T-helper 2 cell (primary cell): ENCODE measurements at regions not wholly inside any gene's neighbourhood (a gene's known extent, or its start where the extent isn't known, plus 50 kb on each side); places are given as distances from the start of the nearest gene placed in this dataset.

Source experiments
- DNase-seq, 5 experiments: peaks; one replicate each; pipeline versions ENCODE4 v3.0.0 to v3.0.0-alpha.2; 2012 to 2022

GRCh38 chr12:89256060-89256459, 96.2 kb downstream of the DUSP6 start:
- DNase-seq = no peak

- DNase-seq = no peak
Measured at GRCh38 chr12:89253488-89253887, 98.8 kb downstream of the DUSP6 start.

DNA sequence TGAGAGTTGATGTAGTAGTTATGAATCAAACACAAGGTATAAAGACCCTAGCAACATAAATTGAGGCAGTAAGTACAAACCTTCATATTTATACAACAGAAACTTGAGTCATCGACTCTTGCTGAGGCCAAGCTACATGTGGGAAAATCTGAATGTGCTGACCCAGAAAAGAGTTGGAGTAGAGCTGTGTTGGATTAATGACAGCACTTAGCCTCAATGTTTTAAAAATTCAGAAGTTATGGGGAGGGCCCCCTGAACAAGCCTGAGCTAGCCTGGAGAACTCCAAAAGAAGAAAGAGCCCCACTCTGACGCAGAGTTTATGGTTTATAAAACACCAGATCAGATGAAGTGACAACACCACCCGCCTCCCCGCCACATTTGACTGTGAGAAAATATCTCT, 100.0 kb downstream of the DUSP6 start:
- DNase-seq = no peak

DNA sequence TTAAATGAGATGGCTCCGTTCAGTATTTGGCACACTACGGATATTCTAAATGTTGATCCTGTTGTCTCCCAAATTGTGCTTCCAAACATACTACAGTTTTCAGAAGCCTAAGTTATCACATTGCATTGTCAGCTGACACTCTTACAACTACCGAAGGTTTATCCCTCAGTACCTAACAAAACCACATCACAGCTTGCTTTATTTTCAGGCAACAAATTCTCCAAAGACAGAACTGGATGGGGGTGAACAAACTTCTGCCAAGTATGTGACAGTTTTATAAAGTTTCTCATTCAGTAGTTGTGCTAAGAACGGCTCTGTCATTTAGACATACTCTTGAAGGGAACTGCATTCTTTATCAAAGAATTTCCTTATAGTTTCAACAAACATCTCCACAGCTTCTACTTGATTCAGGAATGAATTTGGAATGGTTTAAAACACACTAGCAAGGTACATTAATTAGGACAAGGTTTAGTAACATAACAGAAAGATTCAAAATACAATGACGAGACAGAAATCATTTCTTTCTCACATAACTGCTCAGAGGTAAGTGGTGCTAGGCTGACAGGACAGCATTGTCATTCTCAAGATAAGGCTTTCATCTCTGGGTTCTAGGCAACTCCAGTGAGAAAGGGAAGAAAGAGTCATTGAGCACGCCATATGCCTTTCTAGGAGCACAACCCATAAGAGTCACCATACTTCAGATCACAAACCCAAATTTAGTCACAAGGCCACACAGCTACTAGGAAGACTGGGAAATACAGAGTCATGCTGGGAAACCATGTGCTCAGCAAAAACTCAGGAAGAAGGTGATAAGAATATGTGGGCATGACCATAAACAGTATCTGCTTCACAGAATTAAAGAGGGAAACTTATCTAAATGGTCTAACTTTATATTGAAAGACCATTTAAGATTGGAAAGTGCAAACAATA, 100.7 kb downstream of the DUSP6 start:
- no peak for DNase-seq

- no peak for DNase-seq
Measured at GRCh38 chr12:89250636-89251035, 101.7 kb downstream of the DUSP6 start.

- no peak for DNase-seq
Measured at GRCh38 chr12:89250213-89250612, 102.1 kb downstream of the DUSP6 start.

DNA sequence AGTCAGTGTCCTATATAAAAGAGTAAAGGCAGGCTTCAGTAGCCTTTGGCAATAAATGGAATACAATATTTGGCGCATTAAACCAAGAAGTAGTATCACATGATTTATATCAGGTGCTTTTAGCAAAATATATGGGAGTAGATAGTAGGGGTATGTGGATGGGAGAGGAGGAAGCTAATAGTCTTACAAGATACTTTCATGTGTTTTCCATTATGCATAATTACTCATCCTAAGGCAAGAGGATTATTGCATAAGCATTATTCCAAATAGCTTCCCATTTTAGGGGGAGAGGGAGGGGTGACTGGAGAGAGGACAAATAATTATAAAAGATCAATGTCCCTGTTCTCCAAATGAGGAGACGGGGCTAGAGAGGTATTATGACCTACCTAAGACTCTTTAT, 104.3 kb downstream of the DUSP6 start:
- DNase-seq = no peak

GRCh38 chr12:89247541-89247942, 104.8 kb downstream of the DUSP6 start:
- no peak for DNase-seq

- DNase-seq = peak in 3 of 5 experiments; percentile 6 to 98 (median 58)
Measured at GRCh38 chr12:89245090-89245489, 107.2 kb downstream of the DUSP6 start.

DNA sequence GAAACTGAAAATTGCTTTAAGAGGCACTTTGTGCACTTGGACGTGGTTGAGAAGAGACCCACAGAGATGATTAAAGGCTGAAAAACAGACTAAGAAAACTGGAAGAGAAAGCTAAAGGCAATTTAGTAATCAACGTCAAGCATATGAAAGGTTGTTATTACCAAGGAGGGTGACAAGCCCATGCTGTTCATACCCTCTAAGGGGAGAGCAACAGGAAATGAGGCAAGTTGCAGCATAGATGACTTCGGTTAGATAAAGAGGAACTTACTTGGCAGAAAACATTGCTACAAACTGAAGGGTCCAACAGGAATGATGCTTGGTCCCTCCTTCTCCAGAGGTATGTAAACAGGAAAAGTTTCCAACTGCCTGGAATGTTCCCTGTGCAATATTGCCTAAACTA, 107.8 kb downstream of the DUSP6 start:
- peak in 2 of 5 experiments; percentile 9 to 97 for DNase-seq

DNA sequence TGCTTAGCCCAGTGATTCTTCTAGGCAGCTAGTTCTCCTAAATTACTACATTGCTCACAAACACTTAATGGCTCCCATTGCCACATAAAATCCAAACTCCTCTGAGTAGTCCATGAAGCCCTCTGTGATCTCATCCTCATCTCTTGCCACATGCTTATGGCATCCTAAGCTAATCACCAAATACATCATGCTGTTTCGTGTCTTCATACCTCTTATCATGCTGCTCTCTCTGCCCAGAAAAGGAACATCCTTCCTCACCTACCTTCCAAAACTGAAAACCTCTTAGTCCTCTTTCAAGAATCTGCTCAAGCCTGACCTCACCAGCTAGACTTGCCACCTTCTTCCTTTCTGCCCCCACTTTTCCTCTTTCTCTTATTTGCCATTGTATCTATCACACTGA, 108.5 kb downstream of the DUSP6 start:
- DNase-seq = peak in 1 of 5 experiments; percentile 82

GRCh38 chr12:89239534-89239933, 112.8 kb downstream of the DUSP6 start:
- DNase-seq = peak in 1 of 5 experiments; percentile 59

- no peak for DNase-seq
Measured at GRCh38 chr12:89238593-89238992, 113.7 kb downstream of the DUSP6 start.

- DNase-seq = no peak
Measured at GRCh38 chr12:89237763-89238162, 114.5 kb downstream of the DUSP6 start.

- DNase-seq = no peak
Measured at GRCh38 chr12:89236748-89237383, 115.4 kb downstream of the DUSP6 start.

GRCh38 chr12:89236237-89236636, 116.1 kb downstream of the DUSP6 start:
- no peak for DNase-seq

DNA sequence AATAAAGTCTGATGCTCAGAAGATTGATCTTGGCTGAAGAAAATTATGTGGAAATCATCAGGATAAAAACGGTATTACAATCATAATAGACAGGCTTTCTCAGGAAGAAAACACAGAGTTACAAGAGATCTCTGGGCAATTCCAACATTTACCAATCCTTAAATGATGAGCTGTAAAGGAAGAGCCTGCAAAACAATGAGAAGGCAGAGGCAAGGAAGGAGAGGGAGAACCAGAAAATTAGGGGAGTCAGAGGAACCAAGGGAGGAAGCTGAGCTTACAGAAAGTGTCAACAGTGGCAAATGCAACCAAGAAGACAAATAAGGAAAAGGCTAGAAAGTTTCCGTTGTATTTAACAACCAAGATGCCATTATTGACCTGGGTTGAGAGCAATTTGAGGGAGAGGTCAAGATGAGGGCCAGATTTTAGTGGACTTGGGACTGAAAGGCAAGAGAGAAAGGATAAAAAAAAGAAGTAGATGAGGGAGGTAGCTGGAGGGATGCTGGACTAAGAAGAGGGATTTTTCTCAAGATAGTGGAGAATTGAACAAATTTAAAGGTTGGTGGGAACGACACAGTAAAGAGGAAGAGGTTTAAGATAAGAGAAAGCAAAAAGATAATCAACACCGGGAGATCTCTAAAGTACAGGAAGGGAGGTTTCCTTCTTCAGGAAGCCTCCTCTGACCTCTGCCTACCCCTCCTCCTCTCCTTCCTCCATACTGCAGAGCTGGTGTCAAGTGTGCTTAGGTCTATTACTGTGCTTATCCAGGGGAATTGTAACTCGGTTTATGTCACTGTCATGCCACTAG, 116.9 kb downstream of the DUSP6 start:
- peak in 1 of 5 experiments; percentile 76 for DNase-seq

GRCh38 chr12:89234324-89235114, 117.8 kb downstream of the DUSP6 start:
- DNase-seq = no peak

DNA sequence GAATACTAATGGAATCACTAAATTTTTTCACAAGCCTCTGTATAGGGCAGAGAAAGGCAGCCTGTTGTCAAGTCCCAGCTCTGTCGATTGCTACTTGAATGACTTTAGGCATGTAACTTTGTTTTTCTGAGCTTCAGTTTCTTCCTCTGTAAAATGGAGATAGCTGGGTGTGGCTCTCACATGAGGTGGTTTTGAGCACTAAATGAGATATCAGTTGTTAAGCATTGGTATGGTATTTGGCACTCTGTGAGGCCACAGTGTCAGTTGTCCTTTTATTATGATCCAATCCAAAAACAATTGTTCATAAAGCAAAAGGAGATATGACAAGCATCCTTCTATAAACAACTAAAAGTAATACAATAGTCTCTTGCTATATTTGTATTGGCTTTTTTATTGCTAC, 120.6 kb downstream of the DUSP6 start:
- DNase-seq = peak in 1 of 5 experiments; percentile 60

DNA sequence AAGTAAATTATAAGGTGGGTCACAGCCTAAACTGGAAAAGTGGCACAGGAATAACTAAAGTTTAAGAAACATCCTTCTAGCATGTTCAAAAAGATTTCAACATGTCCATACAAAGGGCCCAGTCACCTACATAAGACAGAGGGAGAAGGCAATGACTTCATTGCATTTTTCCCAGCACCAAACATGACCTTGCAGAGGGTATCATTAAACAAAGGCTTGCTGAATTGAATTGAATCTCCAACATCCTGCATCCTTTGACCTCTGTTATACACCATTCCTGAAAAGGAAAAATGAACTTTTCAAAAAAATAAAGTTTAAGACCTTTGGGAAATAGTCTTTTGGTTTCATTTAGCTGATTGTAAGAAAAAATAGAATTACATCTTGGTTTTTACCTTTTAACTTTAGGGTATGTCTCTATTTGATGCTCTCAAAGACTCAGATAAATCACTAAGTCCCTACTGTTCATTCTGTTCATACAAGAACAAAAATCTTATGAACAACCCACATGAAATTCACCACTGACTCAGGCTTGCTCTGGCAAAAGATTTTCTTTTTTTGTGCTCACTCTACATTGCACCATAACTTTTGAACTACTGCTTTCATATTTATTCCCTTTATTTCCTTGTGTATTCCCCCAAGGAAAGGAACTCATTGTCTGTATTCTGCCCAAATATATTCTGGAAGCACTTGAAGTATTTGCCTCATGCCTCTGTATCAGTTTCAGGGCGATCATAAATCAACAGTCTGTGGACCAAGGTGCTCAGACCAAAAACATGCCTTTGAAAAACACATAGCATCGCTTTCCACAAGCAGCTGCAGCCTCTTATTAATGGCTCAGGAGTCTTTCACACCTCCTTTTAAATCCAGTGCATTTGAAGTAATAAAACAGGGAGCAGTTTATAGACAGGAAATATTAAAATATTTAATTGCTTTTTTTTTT, 121.7 kb downstream of the DUSP6 start:
- no peak for DNase-seq

GRCh38 chr12:89228491-89228890, 123.8 kb downstream of the DUSP6 start:
- no peak for DNase-seq
